HepG2 (cell line): ENCODE measurements at regions not wholly inside any gene's neighbourhood (a gene's known extent, or its start where the extent isn't known, plus 50 kb on each side); places are given as distances from the start of the nearest gene placed in this dataset.

ENCODE experiments used
- ATAC-seq: fragments of 200-7000 bp; cut with Tn5 transposase; 3 replicates; pipeline ENCODE4 v1.9.1; 2020; ENCODE audit warnings: mild to moderate bottlenecking, moderate library complexity
- BruUV-seq: library from RNA; stranded (reverse); fragments of 400-500 nt; replicated peaks from 2 replicates; lab custom pipeline; 2021; lab: Mats Ljungman, UMichigan
- CTCF ChIA-PET: fragments of 300-600 bp; formaldehyde crosslinking; extraction: SDS; loops from one replicate; lab custom pipeline; 2021; ENCODE audit warnings: low total read pairs, inconsistent platforms, low intra/inter-chr PET ratio; lab: Yijun Ruan, JAX
- POLR2A ChIA-PET: fragments of 350-600 bp; sonication (Branson Sonifier 250); formaldehyde crosslinking; loops from one replicate; lab custom pipeline; 2020; ENCODE audit warnings: antibody characterized with exemption, inconsistent platforms; lab: Yijun Ruan, JAX
- DNase-seq: peaks from one replicate; pipeline ENCODE4 v3.0.0-alpha.2; 2015; ENCODE audit warnings: low spot score
- FAIRE-seq: peaks from 3 replicates; lab custom pipeline; 2011; peaks lifted over from hg19 to GRCh38; lab: Jason Lieb, UNC
- H2AFZ ChIP-seq: one replicate; pipeline ENCODE4 v1.6.1; 2011; ENCODE audit warnings: low read length, inconsistent platforms
- H3K27ac ChIP-seq: fragments of 300-600 bp; 3 replicates; pipeline ENCODE4 v1.8.0; 2011; ENCODE audit warnings: mixed run types, mild to moderate bottlenecking, mixed read lengths, low read length, inconsistent platforms; ENCODE audit not compliant: insufficient read depth; ENCODE audit errors: extremely low read length
- H3K27me3 ChIP-seq, 2 experiments: fragments of 200-600 bp in 1 of 2; 2 replicates in 1 of 2; 3 replicates in 1 of 2; pipeline versions ENCODE4 v1.6.0 to v1.8.0; 2011; ENCODE audit warnings: low read length in 2 of 2, mild to moderate bottlenecking in 2 of 2, moderate library complexity in 2 of 2, inconsistent platforms in 1 of 2; ENCODE audit not compliant: insufficient read depth in 2 of 2, control insufficient read depth in 1 of 2
- H3K36me3 ChIP-seq, 2 experiments: fragments of 200-600 bp in 1 of 2; replicated peaks in 1 of 2; 2 replicates in 1 of 2; 3 replicates in 1 of 2; pipeline versions ENCODE4 v1.5.1 to v1.8.0; 2011; ENCODE audit warnings: low read length in 2 of 2, inconsistent platforms in 1 of 2; ENCODE audit not compliant: insufficient read depth in 2 of 2, control insufficient read depth in 1 of 2
- H3K4me1 ChIP-seq: 2 replicates; pipeline ENCODE4 v1.5.1; 2012; ENCODE audit warnings: low read length, inconsistent platforms; ENCODE audit not compliant: insufficient read depth
- H3K4me2 ChIP-seq: 2 replicates; pipeline ENCODE4 v1.6.0; 2011; ENCODE audit warnings: low read depth, low read length, inconsistent platforms
- H3K4me3 ChIP-seq, 3 experiments: fragments of 200-600 bp in 1 of 3; sonication (generic), shearing (Covaris generic) in 1 of 3; replicated peaks in 1 of 3; 2 replicates each; pipeline ENCODE4 v1.5.1; 2011 to 2016; ENCODE audit warnings: low read length in 3 of 3, inconsistent platforms in 2 of 3, low read depth in 2 of 3, mild to moderate bottlenecking in 2 of 3, control low read depth in 1 of 3, mixed read lengths in 1 of 3; ENCODE audit not compliant: insufficient read depth in 1 of 3
- H3K79me2 ChIP-seq: one replicate; pipeline ENCODE4 v1.6.1; 2011; ENCODE audit warnings: low read length, inconsistent platforms; ENCODE audit not compliant: insufficient read depth
- H3K9ac ChIP-seq: 2 replicates; pipeline ENCODE4 v1.6.0; 2011; ENCODE audit warnings: mild to moderate bottlenecking, low read depth, low read length, inconsistent platforms; ENCODE audit not compliant: insufficient read depth
- H3K9me3 ChIP-seq: 2 replicates; pipeline ENCODE4 v1.5.1; 2012; ENCODE audit warnings: mild to moderate bottlenecking, low read length
- H4K20me1 ChIP-seq: 2 replicates; pipeline ENCODE4 v1.6.0; 2011; ENCODE audit warnings: inconsistent platforms, mild to moderate bottlenecking, low read length, moderate library complexity; ENCODE audit not compliant: insufficient read depth
- KDM5B ChIP-seq: sonication (generic); formaldehyde crosslinking; IDR thresholded peaks from 2 replicates; pipeline ENCODE4 v1.4.0; 2020; ENCODE audit warnings: missing genetic modification reagents, mild to moderate bottlenecking, borderline replicate concordance
- MAZ ChIP-seq, 2 experiments: sonication (generic) in 1 of 2; formaldehyde crosslinking in 1 of 2; IDR thresholded peaks; 2 replicates each; pipeline versions ENCODE4 v1.5.0 to v1.6.1; 2012 to 2020; ENCODE audit warnings: low read depth in 2 of 2, mild to moderate bottlenecking in 2 of 2, borderline replicate concordance in 1 of 2, improper control_type of control experiment in 1 of 2, low read length in 1 of 2, missing genetic modification reagents in 1 of 2, moderate library complexity in 1 of 2
- MEIS2 ChIP-seq: sonication (generic); formaldehyde crosslinking; IDR thresholded peaks from 2 replicates; pipeline ENCODE4 v1.9.0; 2021; ENCODE audit warnings: mild to moderate bottlenecking, missing genetic modification reagents
- NFKB2 ChIP-seq: sonication (generic); formaldehyde crosslinking; IDR thresholded peaks from 2 replicates; pipeline ENCODE4 v1.4.0; 2020; ENCODE audit warnings: missing genetic modification reagents, borderline replicate concordance
- PITX1 ChIP-seq: sonication (generic); formaldehyde crosslinking; IDR thresholded peaks from 2 replicates; pipeline ENCODE4 v1.5.1; 2020; ENCODE audit warnings: mild to moderate bottlenecking, missing genetic modification reagents
- RBM22 ChIP-seq: fragments of 200-400 bp; formaldehyde crosslinking; optimal IDR thresholded peaks from 2 replicates; pipeline ENCODE3; 2017; ENCODE audit warnings: mild to moderate bottlenecking, low read length, moderate library complexity
- RXRB ChIP-seq: IDR thresholded peaks from 2 replicates; pipeline ENCODE4 v1.6.1; 2016; ENCODE audit warnings: borderline replicate concordance, missing genetic modification reagents, missing compliant biosample characterization
- SALL2 ChIP-seq: sonication (generic); formaldehyde crosslinking; IDR thresholded peaks from 2 replicates; pipeline ENCODE4 v1.8.1; 2023; ENCODE audit warnings: mild to moderate bottlenecking, missing genetic modification reagents, inconsistent platforms
- SSRP1 ChIP-seq: IDR thresholded peaks from 2 replicates; pipeline ENCODE4 v1.6.1; 2016; ENCODE audit warnings: control low read depth
- TMF1 ChIP-seq: sonication (generic); formaldehyde crosslinking; IDR thresholded peaks from 2 replicates; pipeline ENCODE4 v1.8.1; 2022; ENCODE audit warnings: low read depth, missing genetic modification reagents
- ZNF337 ChIP-seq: sonication (generic); formaldehyde crosslinking; IDR thresholded peaks from 2 replicates; pipeline ENCODE4 v1.5.1; 2020; ENCODE audit warnings: missing genetic modification reagents, low read depth, mild to moderate bottlenecking, borderline replicate concordance
- ZNF570 ChIP-seq: sonication (generic); formaldehyde crosslinking; IDR thresholded peaks from 2 replicates; pipeline ENCODE4 v1.4.0; 2020; ENCODE audit warnings: mild to moderate bottlenecking, missing genetic modification reagents, borderline replicate concordance
- ZNF724P ChIP-seq: sonication (generic); formaldehyde crosslinking; IDR thresholded peaks from 2 replicates; pipeline ENCODE4 v1.8.0; 2022; ENCODE audit warnings: missing genetic modification reagents, borderline replicate concordance
- in situ Hi-C: cut with HindIII; loops from 2 replicates; pipeline ENCODE4 v1.10.0; 2017; ENCODE audit warnings: low pct_unique_long_range_greater_than_20kb; ENCODE audit not compliant: extremely low pct_ligation_motif_present
- intact Hi-C: fragments of 100-400 bp; cut with micrococcal nuclease; formaldehyde crosslinking; loops from one replicate; pipeline ENCODE4 v1.10.0; 2022; ENCODE audit not compliant: unreplicated experiment
- TF ChIP-seq, protein P1 (sequence below): IDR thresholded peaks from 2 replicates; pipeline ENCODE4 v1.6.1; 2016; ENCODE audit warnings: mild to moderate bottlenecking
- TF ChIP-seq, protein P2 (sequence below): IDR thresholded peaks from 2 replicates; pipeline ENCODE4 v1.6.1; 2016; ENCODE audit warnings: missing genetic modification reagents, missing compliant biosample characterization
- TF ChIP-seq, protein P3 (sequence below): sonication (generic); formaldehyde crosslinking; IDR thresholded peaks from 2 replicates; pipeline ENCODE4 v1.9.0; 2021; ENCODE audit warnings: mild to moderate bottlenecking, missing genetic modification reagents

DNA sequence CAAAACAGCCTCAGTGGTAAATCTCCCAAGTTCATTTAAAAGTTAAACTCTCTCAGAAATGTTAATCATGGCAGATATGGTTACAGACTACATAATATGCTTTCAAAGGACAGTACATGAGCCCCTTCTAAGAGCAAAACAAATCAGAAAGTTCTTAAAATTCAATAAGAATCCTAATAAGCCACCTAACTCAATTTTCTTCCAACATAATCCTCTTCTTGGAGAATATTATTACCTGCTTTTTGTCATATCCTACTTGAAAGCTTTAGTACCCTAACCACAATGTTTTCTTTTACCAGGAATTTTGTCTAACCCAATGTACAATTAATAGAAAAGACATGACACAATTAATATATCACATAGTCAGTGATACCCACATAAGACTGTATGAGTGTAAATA, 236.5 kb upstream of the ATP2B1 start (continued):
- no peak for TF ChIP-seq TMF1 (CRISPR knock-in tag)

DNA sequence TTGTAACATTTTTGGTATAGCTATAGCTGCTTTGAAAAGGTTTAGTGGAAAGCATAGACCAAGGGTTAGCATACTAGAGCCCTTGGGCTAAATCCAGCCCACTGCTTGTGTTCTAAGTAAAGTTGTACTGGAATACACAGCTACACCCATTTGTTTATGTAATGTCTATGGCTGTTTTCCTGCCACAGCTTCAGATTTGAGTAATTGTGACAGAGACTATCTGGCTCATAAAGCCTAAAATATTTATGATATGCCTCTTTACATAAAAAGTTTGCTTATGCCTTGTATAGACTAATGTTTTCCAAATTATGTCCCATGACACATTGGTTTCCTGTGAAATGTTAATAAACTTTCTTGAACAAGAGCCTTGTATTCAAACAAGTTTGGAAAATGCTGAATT, 234.8 kb upstream of the ATP2B1 start:
- H2AFZ ChIP-seq: no peak overlapping the region
- H3K9me3 ChIP-seq: no peaks in the 10 kb centered on the region
- intact Hi-C loops (no loop called here), in situ Hi-C loops (no loop called here)
- no peak for FAIRE-seq
- no peak overlapping the region for H3K4me2 ChIP-seq
- ChIA-PET CTCF (no interaction called here), POLR2A (no interaction called here)
- no peak for DNase-seq
- ATAC-seq: no peak
- H3K27ac ChIP-seq: no peak overlapping the region
- BruUV-seq: no TSS peak
- no peaks in the 10 kb centered on the region for H3K36me3 ChIP-seq
- no peaks in the 10 kb centered on the region for H3K27me3 ChIP-seq
- no peak overlapping the region for H3K4me3 ChIP-seq
- no peaks in the 10 kb centered on the region for H3K79me2 ChIP-seq
- no peaks in the 10 kb centered on the region for H3K4me1 ChIP-seq
- H3K9ac ChIP-seq: no peak overlapping the region
- no peaks in the 10 kb centered on the region for H4K20me1 ChIP-seq
- TF ChIP-seq ZNF337 (CRISPR knock-in tag) (no peak), ZNF724P (CRISPR knock-in tag) (no peak), MAZ (IDR thresholded peaks at IDR 0.05; ENCODE audit: borderline replicate concordance, low read depth, low read length) (no peak), MAZ (CRISPR knock-in tag; IDR thresholded peaks at IDR 0.05; ENCODE audit: low read depth) (no peak), PITX1 (no peak), SSRP1 (no peak), NFKB2 (CRISPR knock-in tag) (no peak), KDM5B (no peak), MEIS2 (no peak), ZNF570 (CRISPR knock-in tag) (no peak), RBM22 (no peak), RXRB (CRISPR knock-in tag) (no peak), SALL2 (CRISPR knock-in tag) (no peak)
- TF ChIP-seq, protein P1, sequence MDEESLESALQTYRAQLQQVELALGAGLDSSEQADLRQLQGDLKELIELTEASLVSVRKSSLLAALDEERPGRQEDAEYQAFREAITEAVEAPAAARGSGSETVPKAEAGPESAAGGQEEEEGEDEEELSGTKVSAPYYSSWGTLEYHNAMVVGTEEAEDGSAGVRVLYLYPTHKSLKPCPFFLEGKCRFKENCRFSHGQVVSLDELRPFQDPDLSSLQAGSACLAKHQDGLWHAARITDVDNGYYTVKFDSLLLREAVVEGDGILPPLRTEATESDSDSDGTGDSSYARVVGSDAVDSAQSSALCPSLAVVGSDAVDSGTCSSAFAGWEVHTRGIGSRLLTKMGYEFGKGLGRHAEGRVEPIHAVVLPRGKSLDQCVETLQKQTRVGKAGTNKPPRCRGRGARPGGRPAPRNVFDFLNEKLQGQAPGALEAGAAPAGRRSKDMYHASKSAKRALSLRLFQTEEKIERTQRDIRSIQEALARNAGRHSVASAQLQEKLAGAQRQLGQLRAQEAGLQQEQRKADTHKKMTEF (CRISPR knock-in tag): no peak
- TF ChIP-seq, protein P2, sequence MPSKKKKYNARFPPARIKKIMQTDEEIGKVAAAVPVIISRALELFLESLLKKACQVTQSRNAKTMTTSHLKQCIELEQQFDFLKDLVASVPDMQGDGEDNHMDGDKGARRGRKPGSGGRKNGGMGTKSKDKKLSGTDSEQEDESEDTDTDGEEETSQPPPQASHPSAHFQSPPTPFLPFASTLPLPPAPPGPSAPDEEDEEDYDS: no peak
- TF ChIP-seq, protein P3, sequence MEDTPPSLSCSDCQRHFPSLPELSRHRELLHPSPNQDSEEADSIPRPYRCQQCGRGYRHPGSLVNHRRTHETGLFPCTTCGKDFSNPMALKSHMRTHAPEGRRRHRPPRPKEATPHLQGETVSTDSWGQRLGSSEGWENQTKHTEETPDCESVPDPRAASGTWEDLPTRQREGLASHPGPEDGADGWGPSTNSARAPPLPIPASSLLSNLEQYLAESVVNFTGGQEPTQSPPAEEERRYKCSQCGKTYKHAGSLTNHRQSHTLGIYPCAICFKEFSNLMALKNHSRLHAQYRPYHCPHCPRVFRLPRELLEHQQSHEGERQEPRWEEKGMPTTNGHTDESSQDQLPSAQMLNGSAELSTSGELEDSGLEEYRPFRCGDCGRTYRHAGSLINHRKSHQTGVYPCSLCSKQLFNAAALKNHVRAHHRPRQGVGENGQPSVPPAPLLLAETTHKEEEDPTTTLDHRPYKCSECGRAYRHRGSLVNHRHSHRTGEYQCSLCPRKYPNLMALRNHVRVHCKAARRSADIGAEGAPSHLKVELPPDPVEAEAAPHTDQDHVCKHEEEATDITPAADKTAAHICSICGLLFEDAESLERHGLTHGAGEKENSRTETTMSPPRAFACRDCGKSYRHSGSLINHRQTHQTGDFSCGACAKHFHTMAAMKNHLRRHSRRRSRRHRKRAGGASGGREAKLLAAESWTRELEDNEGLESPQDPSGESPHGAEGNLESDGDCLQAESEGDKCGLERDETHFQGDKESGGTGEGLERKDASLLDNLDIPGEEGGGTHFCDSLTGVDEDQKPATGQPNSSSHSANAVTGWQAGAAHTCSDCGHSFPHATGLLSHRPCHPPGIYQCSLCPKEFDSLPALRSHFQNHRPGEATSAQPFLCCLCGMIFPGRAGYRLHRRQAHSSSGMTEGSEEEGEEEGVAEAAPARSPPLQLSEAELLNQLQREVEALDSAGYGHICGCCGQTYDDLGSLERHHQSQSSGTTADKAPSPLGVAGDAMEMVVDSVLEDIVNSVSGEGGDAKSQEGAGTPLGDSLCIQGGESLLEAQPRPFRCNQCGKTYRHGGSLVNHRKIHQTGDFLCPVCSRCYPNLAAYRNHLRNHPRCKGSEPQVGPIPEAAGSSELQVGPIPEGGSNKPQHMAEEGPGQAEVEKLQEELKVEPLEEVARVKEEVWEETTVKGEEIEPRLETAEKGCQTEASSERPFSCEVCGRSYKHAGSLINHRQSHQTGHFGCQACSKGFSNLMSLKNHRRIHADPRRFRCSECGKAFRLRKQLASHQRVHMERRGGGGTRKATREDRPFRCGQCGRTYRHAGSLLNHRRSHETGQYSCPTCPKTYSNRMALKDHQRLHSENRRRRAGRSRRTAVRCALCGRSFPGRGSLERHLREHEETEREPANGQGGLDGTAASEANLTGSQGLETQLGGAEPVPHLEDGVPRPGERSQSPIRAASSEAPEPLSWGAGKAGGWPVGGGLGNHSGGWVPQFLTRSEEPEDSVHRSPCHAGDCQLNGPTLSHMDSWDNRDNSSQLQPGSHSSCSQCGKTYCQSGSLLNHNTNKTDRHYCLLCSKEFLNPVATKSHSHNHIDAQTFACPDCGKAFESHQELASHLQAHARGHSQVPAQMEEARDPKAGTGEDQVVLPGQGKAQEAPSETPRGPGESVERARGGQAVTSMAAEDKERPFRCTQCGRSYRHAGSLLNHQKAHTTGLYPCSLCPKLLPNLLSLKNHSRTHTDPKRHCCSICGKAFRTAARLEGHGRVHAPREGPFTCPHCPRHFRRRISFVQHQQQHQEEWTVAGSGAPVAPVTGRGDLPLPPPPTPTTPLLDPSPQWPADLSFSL (CRISPR knock-in tag): no peak
